ENCODE measurements at regions not wholly inside any gene's neighbourhood (a gene's known extent, or its start where the extent isn't known, plus 50 kb on each side); places are given as distances from the start of the nearest gene placed in this dataset.

- TF ChIP-seq CTCF (IDR thresholded peaks at IDR 0.05), result no peak
- TF ChIP-seq POLR2A (IDR thresholded peaks at IDR 0.05), result no peak
- no peak for TF ChIP-seq POLR2AphosphoS5 (IDR thresholded peaks at IDR 0.05)
Measured at GRCh38 chr2:107688135-107688534, 138.6 kb upstream of the RGPD4 start.
